ENCODE measurements at regions not wholly inside any gene's neighbourhood (a gene's known extent, or its start where the extent isn't known, plus 50 kb on each side); places are given as distances from the start of the nearest gene placed in this dataset.
"Not testable (repeated sequence)": the region's sequence is repeated elsewhere in the genome, so short reads cannot be mapped to it uniquely, and the experiment has no call there.

GRCh38 chr6:6924708-6925107 lies 183.1 kb upstream of the RREB1 start:
- no peak for DNase-seq

GRCh38 chr6:6925391-6926164 lies 182.2 kb upstream of the RREB1 start:
- no peak for DNase-seq

DNA sequence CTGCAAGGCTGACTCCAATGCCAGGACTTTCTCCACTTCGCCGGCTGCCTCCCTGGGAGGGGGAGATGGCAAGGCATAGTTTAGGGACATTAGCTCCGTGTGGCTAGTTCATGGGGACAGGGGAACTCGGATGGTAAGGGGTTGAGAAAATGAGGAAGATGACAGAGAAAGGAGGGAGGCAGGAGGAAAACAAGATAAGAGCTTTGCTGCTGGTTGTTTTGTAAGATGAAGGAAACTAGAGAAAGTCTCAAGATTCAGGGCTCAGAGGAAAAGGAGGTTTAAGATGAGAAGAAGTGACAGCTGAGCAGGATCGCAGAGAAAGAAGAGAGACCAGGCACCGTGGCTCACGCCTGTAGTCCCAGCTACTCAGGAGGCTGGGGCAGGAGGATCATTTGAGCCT lies 180.9 kb upstream of the RREB1 start:
- DNase-seq = no peak

GRCh38 chr6:6927521-6928361 lies 180.0 kb upstream of the RREB1 start:
- no peak for DNase-seq

DNA sequence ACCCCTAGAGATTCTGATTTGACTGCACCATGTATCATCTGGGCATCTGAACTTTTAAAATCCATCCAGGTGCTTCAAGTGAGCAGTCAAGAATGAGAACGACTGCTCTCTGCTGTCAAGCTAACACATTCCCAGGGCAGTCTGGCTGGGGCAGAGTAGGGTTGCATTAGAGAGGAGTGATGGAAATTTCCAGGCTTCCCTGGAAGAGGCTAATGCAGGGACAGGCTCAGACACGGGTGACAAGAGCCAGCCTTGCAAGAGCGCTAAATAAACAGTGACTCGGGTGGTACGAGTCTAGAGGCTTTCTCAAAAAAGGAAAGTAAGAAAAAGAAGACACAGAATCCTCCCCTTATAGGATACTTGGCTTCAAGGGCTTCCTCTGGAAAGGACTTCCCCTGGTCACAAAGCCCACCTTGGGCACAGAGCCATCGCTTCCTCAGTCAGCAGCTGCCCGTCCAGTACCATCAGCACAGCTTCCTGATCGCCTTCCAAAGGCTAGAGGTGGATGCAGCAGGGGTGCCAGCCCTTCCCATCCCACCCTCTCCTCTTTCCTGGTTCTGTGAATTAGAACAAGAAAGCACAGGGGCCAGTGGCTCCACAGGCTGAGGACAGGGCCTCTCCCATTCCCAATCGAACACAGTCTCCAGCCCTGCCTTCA lies 177.4 kb upstream of the RREB1 start:
- DNase-seq = no peak

DNA sequence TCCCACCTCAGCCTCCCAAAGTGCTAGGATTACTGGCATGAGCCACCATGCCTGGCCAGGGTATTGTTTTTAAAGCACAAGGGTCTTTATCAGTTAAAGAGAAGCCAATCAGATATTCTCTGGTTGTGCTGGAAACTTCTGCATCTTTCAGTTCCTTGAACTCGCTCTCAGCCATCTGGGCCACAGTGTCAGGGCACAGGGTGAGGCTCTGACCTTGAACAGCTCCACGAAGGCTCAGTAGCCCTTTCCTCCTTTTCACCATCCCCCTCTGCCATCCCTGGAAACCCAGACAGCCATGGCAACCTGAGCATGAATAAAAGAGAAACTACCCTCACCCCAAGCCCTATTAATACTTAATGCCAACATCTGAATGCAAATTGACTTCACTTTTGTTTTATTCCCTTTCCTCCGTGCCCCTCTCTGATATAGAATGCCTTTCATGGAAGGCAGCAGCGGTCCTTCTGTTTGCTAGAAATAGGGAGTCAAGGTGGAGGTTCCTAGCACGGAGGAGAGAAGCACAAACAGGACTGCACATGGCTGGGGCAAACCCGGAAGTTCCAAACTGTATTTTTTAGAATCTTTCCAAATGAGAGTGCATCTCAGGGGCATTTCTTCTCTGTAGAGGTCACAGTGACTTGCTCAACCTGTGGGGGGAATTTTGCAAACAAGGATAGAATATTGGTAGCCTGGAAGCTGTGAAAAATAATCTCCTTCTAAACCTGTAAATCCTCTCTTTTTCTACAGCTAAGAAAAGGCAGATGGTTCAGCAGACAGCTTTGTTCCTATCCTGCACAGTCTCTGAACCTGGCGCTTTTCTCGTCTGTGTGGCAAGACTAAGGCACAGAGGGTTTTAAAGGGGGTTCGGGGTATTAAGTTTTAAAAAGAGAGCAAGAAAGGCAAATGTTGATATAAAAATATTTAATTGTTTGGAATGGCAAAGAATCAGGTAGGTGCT lies 176.4 kb upstream of the RREB1 start:
- no peak for DNase-seq

DNA sequence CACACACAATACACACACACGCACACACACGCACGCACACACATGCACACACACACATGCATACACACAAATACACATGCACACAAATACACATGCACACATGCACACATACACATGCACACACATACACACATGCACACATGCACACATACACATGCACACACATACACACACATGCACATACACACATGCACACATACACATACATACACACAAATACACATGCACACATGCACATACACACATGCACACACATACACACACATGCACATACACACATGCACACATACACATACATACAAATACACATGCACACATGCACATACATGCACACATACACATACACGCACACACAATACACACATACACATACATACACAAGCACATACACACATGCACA lies 175.4 kb upstream of the RREB1 start:
- DNase-seq = no peak

DNA sequence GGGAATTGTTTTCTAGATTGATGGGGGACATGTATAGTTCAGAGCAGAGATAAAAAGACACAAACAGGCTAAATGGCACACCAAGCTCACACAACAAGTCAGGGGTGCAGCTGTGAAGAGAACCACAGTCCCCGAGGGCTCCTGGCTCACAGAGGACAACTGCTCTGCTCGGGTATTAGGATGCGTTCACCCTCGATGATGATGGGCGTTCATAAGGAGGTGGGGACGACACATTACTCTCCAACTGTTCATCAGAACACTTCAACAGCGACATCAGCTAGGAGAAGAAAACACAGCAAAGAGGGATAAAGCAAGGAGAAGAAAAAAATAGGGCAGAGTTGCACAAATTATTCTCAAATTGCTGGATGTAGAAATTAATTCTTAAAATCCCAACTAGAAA lies 174.8 kb upstream of the RREB1 start:
- DNase-seq = no peak

- no peak for DNase-seq
Measured at GRCh38 chr6:6940031-6941025, 167.4 kb upstream of the RREB1 start.

GRCh38 chr6:6941201-6941600 lies 166.6 kb upstream of the RREB1 start:
- DNase-seq = no peak

DNA sequence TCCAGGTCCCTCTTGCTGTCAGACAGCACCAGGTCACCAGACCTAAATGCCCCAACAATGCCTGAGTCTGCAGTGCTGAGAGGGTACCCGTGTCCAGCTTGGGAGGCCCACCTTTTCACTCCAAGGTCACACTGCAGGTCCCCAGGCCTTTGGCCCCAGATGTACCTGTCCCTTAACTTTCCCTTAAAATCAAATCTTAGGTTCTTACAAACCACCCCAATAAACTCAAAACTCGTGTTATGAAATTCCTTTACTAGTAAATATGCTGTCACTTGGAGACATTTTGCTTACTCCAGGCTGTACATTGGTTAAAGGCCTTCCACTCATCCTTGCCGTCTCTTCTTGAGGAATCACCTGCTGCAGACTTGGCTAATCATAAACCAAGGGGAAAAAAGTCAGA lies 165.7 kb upstream of the RREB1 start:
- no peak for DNase-seq

DNA sequence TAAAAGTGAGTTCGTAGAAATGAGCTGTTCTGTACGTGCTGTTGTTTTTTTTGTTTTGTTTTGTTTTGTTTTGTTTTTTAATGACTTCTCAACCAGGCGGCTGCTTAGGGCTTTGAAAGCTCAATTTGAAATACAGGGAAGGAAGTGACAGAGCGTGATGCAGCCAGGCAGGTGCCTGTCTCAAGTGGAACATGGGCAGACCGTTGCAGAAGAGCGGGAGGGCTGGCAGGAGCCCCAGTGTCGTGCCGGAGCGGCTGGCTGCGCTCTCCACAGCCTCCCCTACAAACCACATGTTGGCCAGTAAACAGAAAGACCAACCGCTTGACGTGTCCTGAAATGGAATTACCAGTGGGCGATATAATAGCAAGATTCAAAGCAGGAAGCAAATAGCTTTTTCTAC lies 164.9 kb upstream of the RREB1 start:
- peak; percentile 72 for DNase-seq

DNA sequence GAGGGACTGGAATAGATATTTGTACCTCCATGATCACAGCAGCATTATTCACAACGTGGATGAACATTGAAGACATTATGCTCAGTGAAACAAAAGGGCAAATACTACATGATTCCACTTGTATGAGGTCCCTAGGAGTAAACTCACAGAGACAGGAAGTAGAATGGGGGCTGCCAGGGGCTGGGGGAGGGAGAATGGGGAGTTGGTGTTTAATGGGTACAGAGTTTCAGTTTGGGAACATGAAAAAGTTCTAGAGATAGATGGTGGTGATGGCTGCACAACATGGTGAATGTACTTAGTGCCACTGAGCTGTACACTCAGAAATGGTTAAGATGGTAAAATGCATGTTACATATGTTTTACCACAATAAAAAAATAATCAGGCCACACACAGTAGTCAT lies 164.3 kb upstream of the RREB1 start:
- DNase-seq = no peak

DNA sequence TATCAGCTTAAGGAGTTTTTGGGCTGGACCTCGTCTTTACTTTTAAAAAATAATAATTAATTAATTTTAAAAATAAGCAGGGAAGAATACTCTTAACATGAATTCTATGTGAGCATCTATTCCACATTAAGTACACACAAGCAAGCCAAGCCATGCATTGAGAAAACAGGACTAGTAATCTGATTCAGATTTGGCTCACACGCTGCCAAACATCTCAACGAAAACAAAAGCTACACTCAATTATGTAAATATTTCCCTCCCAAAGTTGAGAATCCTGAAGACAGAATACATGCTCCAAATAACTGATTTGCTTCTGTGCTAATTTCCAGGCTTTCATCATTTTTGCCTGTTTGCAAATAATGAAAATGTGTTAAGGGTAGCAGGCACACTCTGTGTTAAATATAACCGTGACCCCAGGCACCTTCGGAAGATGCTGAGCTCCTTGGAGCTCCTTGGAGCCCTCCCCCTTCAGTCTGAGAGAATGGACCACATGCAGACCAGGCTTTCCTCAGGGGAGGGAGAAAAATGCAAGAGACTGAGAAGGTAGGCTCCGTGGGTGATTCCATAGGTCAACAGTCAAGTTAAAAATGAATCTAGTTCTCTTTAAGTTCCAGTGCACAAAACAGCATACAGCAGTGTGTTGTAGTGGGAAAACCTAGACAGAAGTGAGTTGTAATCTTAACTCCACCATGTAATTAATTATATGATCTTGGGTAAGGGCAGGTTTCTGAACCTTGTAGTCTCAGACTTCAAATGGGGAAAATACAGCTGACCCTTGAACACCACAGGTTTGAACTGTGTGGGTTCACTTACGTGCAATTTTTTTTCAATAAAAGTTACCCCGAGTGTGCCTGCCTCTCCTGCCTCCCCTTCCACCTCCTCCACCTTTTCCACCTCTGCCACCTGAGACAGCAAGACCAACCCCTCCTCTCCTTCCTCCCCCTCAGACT lies 161.3 kb upstream of the RREB1 start:
- no peak for DNase-seq

DNA sequence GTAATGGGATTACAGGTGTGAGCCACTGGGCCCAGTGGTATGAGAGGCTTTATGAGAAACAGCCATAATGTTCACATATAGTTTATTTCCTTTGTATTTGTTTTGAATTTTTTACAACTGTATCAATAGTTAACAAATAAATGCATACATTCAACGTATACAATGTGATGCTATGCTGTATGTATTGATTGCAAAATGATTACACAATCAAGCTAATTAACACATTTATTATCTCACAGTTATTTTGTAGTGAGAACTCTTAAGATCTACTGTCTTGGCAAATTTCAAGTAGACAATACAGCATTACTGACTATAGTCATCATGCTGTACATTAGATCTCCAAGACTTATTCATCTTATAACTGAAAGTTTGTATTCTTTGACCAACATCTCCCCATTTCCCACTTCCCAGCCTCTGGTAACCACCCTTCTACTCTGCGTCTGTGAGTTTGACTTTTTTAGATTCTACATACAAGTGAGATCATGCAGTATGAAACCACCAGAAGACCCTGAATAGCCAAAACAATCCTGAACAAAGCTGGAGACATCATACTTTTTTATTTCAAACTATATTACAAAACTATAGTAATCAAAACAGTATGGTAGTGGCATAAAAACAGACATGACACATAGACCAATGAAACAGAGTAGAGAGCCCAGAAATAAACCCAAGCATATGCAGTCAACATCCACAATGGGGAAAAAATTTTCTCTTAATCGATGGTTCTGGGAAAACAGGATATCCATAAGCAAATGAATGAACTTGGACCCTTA lies 157.2 kb upstream of the RREB1 start:
- no peak for DNase-seq

- no peak for DNase-seq
Measured at GRCh38 chr6:6951355-6951754, 156.4 kb upstream of the RREB1 start.

DNA sequence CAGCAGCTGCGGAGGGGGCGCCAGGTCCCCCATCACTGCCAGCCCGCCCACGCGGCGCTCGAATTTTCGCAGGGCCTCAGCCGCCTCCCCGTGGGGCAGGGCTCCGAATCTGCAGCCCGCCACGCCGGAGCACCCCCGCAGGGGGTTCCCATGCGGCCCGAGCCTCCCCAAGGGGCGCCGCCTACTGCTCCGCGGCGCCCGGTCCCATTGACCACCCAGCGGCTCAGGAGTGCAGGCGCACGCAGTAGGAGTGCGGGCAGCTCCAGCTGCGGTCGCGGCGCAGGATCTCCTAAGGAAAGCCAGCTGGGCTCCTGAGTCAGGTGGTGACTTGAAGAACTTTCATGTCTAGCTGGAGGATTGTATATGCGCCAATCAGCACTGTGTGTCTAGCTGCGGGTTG lies 155.3 kb upstream of the RREB1 start:
- no peak for DNase-seq

DNA sequence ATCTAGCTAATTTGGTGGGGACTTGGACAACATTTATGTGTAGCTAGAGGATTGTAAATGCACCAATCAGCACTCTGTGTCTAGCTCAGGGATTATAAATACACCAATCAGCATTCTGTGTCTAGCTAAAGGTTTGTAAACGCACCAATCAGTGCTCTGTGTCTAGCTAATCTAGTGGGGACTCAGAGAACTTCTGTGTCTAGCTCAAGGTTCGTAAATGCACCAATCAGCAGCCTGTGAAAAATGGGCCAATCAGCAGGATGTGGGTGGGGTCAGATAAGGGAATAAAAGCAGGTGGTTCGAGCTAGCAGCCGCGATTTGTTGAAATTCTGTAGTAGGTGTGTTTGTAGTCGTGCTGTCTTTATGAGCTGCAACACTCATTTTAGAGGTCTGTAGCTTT lies 154.8 kb upstream of the RREB1 start:
- DNase-seq = not testable (repeated sequence)

GRCh38 chr6:6960571-6961251 lies 147.1 kb upstream of the RREB1 start:
- DNase-seq = no peak

All from GDM1 (cell line).